ENCODE measurements at regions not wholly inside any gene's neighbourhood (a gene's known extent, or its start where the extent isn't known, plus 50 kb on each side); places are given as distances from the start of the nearest gene placed in this dataset.

DNA sequence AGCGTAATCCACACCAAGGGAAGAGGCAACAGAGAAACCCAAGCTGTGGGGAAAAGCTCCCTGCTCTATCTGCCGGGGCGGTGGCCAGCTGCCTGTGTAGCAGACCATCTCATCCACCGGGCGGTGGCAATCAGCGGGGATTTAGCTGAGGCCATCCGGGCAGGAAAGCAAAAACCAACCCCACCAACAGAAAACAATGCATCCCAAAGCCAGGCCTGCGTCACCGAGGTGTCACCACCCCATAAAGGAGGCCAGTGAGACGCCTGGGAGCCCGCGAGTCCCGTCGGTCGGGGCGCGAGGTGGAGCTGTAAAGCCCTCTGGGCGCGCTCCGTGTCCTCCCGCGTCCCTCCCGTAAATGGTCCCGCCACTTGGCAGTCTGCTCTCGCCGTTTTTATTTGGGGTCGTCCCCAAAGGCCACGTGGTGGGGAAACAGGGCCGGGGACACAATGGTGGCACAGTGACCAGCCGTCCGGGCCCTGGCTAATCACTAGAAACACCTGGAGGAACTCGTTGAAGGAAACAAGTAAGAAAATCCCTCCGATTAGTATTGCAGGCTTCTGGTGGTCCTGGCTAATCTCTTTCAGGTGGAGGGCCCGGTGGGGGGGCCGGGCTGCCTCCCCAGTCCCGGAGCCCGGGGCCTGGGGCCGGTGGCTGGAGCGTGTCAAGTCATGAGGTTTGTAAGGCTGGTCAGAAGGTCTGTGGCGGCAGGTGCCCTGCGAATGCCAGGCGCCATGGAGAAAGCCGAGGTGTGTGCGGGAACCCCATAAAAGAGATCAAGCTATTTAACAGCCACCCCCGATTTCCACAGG, 94.7 kb upstream of the GSC start:
- FAIRE-seq (no peak), DNase-seq (ENCODE audit: low read depth in 1 of 2, low spot score in 2 of 2) (peak in 1 of 2 experiments; percentile 55)
- H3K4me2 ChIP-seq (ENCODE audit: insufficient read depth in 1 of 2, low read depth in 2 of 2, low read length in 2 of 2): no peak overlapping the region
- H3K79me1 ChIP-seq (ENCODE audit: low read depth, low read length): no peaks in the 10 kb centered on the region
- no peak overlapping the region for H3K4me3 ChIP-seq (ENCODE audit: extremely low read depth in 1 of 4, insufficient read depth in 2 of 4, low read depth in 3 of 4, low read length in 4 of 4)
- no peak overlapping the region for H4K5ac ChIP-seq (ENCODE audit: insufficient read length, low read depth, low read length)
- peaks cover 0 to 7% (median 5%) of the 10 kb centered on the region in 4 experiments; a peak in 4 of 7 replicates for H3K4me1 ChIP-seq (replicated peaks in 1 of 4; ENCODE audit: control insufficient read depth in 3 of 4, insufficient read depth in 4 of 4, low read length in 3 of 4)
- no peak overlapping the region for H3K4ac ChIP-seq (replicated peaks; ENCODE audit: insufficient read length, low read depth, low read length)
- H3K23ac ChIP-seq (ENCODE audit: insufficient read length): no peak overlapping the region
- H3K9me3 ChIP-seq (ENCODE audit: insufficient read depth in 2 of 2, low read depth in 1 of 2, low read length in 1 of 2): no peaks in the 10 kb centered on the region
- ChIA-PET POLR2A (ENCODE audit: partially characterized antibody) (interaction anchor here (0.6 kb wide), 1 partner anchor 17 kb away, joined by 3 read pairs; no protein-coding TSS in a partner anchor), CTCF (ENCODE audit: partially characterized antibody) (interaction anchor here (0.6 kb wide), 2 partner anchors 59 to 134 kb away, joined by 3 read pairs; no protein-coding TSS in a partner anchor)
- H3K79me2 ChIP-seq (ENCODE audit: control insufficient read depth in 1 of 2, insufficient read depth in 2 of 2, low read length in 2 of 2): no peaks in the 10 kb centered on the region
- H2BK20ac ChIP-seq (ENCODE audit: low read length): no peak overlapping the region
- no peak overlapping the region for H2BK15ac ChIP-seq (ENCODE audit: low read length)
- H2AK5ac ChIP-seq (ENCODE audit: low read depth, low read length): no peak overlapping the region
- no peaks in the 10 kb centered on the region for H3K36me3 ChIP-seq (ENCODE audit: control insufficient read depth in 2 of 4, insufficient read depth in 4 of 4, low read length in 3 of 4)
- no peak overlapping the region for H3K14ac ChIP-seq (ENCODE audit: insufficient read length)
- no peaks in the 10 kb centered on the region for H3K27me3 ChIP-seq (replicated peaks in 1 of 4; ENCODE audit: control insufficient read depth in 3 of 4, extremely low read depth in 1 of 4, insufficient read depth in 3 of 4, low read length in 3 of 4)
- no peak overlapping the region for H2AFZ ChIP-seq (ENCODE audit: low read length)
- WGBS, 2 experiments (ENCODE audit: extremely low coverage in 1 of 2, insufficient coverage in 1 of 2, insufficient read length in 1 of 2, insufficient replicate concordance in 2 of 2, low coverage in 1 of 2, low lambda C conversion rate in 2 of 2, missing lambda C conversion rate in 1 of 2): 87% methylated on average over 39 of the region's 45 CpGs; no CpG with 5 or more reads in 1 of the 2 experiments
- H2BK120ac ChIP-seq (replicated peaks; ENCODE audit: low read depth, low read length): no peak overlapping the region
- H4K8ac ChIP-seq (ENCODE audit: extremely low read depth, insufficient read depth, low read length): peak overlapping the region; percentile 35; the same call in 1 of the 2 replicates
- peak overlapping the region; percentile 48; the same call in 1 of the 2 replicates for H3K18ac ChIP-seq (ENCODE audit: extremely low read depth, low read length)
- H2BK5ac ChIP-seq (ENCODE audit: low read depth, low read length): no peak overlapping the region
- H3K27ac ChIP-seq (ENCODE audit: low read depth, low read length): no peak overlapping the region
- no peak overlapping the region for H3K56ac ChIP-seq (replicated peaks; ENCODE audit: insufficient read length, low read depth, low read length)
- no peak overlapping the region for H3K9ac ChIP-seq (replicated peaks in 1 of 4; ENCODE audit: extremely low read depth in 1 of 4, low read depth in 3 of 4, low read length in 3 of 4)
- H2BK12ac ChIP-seq (ENCODE audit: low read depth, low read length): 0 out of 2 replicates have a peak overlapping the region, but pooled peaks have one; percentile 9
- H3K23me2 ChIP-seq (ENCODE audit: low read depth, low read length): no peaks in the 10 kb centered on the region; the same call in 1 of the 2 replicates
- peaks cover 0 to 3% of the 10 kb centered on the region in 2 experiments for H4K20me1 ChIP-seq (replicated peaks in 1 of 2; ENCODE audit: control insufficient read depth in 1 of 2, insufficient read depth in 2 of 2, low read length in 2 of 2)
- no peak overlapping the region for H4K91ac ChIP-seq (replicated peaks; ENCODE audit: insufficient read length, low read length)
- TF ChIP-seq, protein P1, sequence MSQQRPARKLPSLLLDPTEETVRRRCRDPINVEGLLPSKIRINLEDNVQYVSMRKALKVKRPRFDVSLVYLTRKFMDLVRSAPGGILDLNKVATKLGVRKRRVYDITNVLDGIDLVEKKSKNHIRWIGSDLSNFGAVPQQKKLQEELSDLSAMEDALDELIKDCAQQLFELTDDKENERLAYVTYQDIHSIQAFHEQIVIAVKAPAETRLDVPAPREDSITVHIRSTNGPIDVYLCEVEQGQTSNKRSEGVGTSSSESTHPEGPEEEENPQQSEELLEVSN (IDR thresholded peaks at IDR 0.05): 0 out of 2 replicates have a peak, but pooled peaks have one; percentile 26
- TF ChIP-seq, protein P2, sequence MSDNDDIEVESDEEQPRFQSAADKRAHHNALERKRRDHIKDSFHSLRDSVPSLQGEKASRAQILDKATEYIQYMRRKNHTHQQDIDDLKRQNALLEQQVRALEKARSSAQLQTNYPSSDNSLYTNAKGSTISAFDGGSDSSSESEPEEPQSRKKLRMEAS (IDR thresholded peaks at IDR 0.05): 0 out of 2 replicates have a peak, but pooled peaks have one; percentile 37
- no peak for TF ChIP-seq SP2 (IDR thresholded peaks at IDR 0.05; ENCODE audit: low read length)
- peak; percentile 4 to 23; a peak in 1 of 4 replicates for TF ChIP-seq RAD21 (IDR thresholded peaks at IDR 0.05 in 1 of 2, conservative IDR thresholded peaks at IDR 0.05 in 1 of 2; ENCODE audit: low read depth in 2 of 2, low read length in 2 of 2)

All from H1 (cell line).